Mucosa of gallbladder (tissue), 1 donor: ENCODE measurements at regions not wholly inside any gene's neighbourhood (a gene's known extent, or its start where the extent isn't known, plus 50 kb on each side); places are given as distances from the start of the nearest gene placed in this dataset.
A peak's percentile ranks its signal among the peaks of the same experiment; 100 is the strongest.
"Not testable (repeated sequence)": the region's sequence is repeated elsewhere in the genome, so short reads cannot be mapped to it uniquely, and the experiment has no call there.

ENCODE experiments used
- DNase-seq: peaks from one replicate; pipeline ENCODE4 v3.0.0-alpha.2; 2020; ENCODE audit warnings: low spot score
- donor health status: DM: no; HTN: no; CAD: no.

GRCh38 chr4:74544655-74545361 lies 99.9 kb downstream of the AREG start:
- peak; percentile 42 for DNase-seq

GRCh38 chr4:74545448-74545847 lies 100.5 kb downstream of the AREG start:
- no peak for DNase-seq

DNA sequence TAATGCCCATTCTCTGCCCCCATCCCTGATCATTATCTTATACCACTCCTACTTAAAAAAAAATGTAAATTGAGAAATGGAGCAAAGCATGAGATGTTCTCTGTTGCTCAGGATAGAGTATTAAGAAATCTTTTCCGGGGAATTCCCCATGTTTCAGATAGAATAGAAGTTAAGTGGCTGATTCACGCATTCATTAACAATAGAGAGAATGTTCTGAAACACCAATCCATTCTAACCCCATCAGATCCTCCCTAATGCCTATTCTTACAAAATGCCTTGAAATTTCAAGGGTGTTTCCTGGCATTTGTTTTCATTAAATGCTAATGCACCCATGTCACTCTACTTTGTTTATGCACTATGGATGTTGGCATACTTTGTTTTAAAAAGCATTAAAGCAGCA lies 101.1 kb downstream of the AREG start:
- DNase-seq: no peak

GRCh38 chr4:74547042-74547441 lies 102.1 kb downstream of the AREG start:
- no peak for DNase-seq

DNA sequence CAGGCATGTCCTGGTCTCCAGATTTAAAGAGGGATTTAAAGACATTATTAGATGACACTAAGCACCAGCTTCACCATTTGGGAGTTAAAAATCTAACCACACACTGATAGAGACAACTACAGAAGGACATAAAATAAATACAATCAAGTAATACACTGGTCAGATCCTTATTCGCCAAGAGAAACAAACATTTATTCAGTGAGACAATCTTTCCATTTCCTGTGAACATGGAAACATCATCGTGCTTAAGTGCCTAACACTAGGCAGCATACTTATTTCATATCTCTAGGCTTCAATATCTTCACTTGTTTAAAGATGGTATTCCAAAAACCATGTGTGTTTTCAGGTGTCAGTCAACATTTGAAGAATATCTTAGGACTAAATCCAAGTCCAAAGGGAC lies 103.6 kb downstream of the AREG start:
- no peak for DNase-seq

- no peak for DNase-seq
Observed at GRCh38 chr4:74549936-74550335, 105.0 kb downstream of the AREG start.

DNA sequence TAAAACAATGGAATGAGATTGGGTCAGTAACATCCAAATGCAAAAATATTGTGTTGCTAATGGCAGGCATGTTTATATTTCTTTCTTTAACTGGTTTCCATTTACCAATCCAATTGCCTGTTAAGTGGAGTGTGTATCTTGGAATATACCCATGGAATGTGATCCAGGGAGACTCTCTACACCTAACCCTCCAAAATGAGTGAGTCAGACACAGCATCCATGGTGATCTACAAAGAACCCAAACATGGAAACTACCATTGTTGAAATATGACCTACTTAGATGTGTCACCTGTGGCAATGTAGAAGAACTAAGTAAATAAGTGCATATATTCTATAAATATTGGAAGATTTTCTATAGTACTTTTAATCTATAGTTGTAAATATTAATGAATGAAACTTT lies 110.3 kb downstream of the AREG start:
- no peak for DNase-seq

- no peak for DNase-seq
Observed at GRCh38 chr4:74555843-74556242, 110.9 kb downstream of the AREG start.

GRCh38 chr4:74559853-74560252 lies 114.9 kb downstream of the AREG start:
- no peak for DNase-seq

GRCh38 chr4:74567981-74568380 lies 123.0 kb downstream of the AREG start:
- no peak for DNase-seq

GRCh38 chr4:74570095-74570494 lies 125.2 kb downstream of the AREG start:
- no peak for DNase-seq

DNA sequence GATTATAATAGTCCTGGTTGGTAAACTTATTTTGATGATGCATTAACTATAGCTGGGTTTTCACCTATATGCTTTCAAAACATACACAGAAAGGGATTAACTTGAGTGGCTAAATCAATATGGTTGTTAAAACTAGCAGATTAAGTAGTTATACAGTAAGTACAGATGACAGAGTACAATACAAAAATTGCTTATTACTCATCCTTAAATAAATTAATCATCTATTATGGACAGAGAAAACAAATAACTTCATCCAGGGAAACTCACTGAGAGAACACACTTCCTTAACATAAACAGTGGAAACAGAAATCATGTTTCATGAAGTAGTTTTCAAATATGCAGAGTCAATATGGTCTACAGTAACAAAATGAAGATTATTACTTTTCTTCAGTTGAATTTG lies 133.4 kb downstream of the AREG start:
- DNase-seq: no peak

- DNase-seq: not testable (repeated sequence)
Observed at GRCh38 chr4:74578865-74579264, 133.9 kb downstream of the AREG start.

GRCh38 chr4:74583089-74583700 lies 138.3 kb downstream of the AREG start:
- DNase-seq: no peak

DNA sequence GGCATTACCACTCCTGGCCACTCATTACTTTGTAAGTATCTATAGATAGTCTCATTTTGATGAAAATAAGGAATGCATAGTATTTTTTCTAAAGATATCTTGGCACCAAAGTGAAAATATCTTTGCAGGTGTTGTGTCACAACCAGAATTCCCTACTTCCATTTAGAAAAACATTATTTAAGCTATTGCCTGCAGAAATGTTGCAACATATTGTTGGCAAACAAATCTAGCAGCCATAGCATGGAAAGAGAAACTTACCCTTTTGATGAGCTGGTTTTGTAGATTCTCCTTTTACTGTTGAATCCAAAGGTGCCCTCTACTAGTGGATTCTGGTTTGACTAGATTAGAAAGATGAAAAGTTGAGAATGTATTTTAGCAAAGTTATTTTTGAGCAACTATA lies 138.8 kb downstream of the AREG start:
- no peak for DNase-seq

GRCh38 chr4:74588350-74588749 lies 143.4 kb downstream of the AREG start:
- DNase-seq: no peak

- DNase-seq: no peak
Observed at GRCh38 chr4:74590476-74590875, 145.5 kb downstream of the AREG start.

- no peak for DNase-seq
Observed at GRCh38 chr4:74598611-74599325, 153.8 kb downstream of the AREG start.

GRCh38 chr4:74603186-74603585 lies 158.2 kb downstream of the AREG start:
- DNase-seq: no peak

DNA sequence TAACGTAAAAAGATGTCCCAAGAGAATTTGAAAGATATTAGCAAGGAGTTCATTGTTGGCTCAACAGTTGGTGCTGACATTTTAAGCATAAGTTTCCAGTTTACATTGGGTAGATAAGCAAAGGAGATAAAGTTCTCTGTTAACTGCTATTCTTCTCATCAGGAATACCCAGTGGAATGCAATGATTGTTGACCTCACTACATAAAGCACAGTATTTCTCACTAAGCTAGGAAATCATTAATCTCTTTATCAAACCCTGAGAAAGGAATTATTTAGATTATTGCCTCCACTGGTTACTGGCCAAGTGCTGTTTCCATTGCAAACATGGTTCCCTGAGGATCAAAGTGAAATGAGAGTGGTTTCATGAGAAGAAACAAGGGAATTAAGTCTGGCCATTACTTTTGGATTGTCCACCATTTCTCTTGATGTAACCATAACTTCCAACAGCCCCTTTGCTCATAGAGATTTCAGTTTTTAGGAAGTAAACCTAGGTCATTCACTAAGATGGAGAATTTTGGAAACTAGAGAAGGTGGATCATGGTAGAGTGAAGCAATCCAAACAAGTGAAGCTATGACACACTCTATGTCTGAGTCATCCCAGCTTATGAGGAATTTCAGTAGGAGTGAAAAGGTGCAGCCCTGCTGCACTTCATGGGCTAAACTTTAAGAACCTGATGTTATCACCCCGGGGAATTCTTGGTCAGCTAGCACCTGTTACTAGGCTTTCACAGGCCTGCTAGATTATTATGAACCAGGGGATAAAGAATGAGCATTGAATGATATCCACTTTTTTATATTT lies 163.4 kb downstream of the AREG start:
- DNase-seq: no peak

DNA sequence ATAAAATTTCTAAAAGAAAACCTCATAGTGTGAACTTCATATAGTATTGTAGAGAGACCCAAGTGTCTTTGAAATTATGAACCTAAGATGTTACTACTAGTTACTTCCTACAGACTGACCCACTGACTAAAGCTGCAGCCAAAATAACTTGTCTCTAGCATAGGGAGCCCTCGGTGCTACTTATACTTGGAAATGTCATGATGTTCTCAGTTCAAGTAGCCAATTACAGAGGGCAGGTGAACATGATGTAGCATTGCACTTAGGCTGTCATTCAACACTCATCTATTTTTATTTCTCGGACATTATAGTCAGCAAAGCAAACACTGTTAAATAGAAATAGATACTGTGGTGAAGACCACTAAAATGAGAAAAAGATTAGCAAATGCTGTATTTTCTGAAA lies 165.6 kb downstream of the AREG start:
- DNase-seq: no peak

GRCh38 chr4:74612837-74613236 lies 167.9 kb downstream of the AREG start:
- DNase-seq: no peak
